ENCODE measurements at regions not wholly inside any gene's neighbourhood (a gene's known extent, or its start where the extent isn't known, plus 50 kb on each side); places are given as distances from the start of the nearest gene placed in this dataset.

DNA sequence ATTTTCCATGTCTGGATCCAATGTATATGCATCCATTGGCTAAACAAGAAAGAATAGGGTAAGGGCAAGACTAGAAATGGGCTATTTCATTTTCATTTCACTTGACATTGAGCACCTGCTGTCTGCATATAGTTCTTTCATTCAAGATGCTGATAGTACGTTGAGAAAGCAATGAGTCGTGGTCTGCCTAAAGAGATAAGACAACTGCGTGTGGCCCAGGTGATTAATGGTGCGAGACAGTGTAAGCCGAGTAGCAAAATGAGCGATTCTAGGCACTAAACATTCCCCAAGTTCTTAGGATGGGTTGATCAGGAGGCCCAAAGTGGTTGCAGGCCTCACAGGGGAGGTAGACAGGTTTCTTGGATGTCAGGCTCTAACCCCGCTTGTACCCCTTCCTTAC, 235.4 kb downstream of the PDCD6IP start:
- Histone ChIP-seq H2AFZ (ENCODE audit: low read depth, low read length) (no peak overlapping the region), H3K36me3 (replicated peaks; ENCODE audit: low read depth, low read length) (no peaks in the 10 kb centered on the region), H3K4me3 (ENCODE audit: low read length) (no peak overlapping the region), H3K79me2 (ENCODE audit: low read length) (no peaks in the 10 kb centered on the region), H3K9ac (ENCODE audit: low read length) (no peak overlapping the region), H4K20me1 (ENCODE audit: insufficient read depth, low read length) (no peaks in the 10 kb centered on the region), H3K9me3 (ENCODE audit: insufficient read depth, low read length) (no peaks in the 10 kb centered on the region), H3K27ac (ENCODE audit: low read length) (no peak overlapping the region), H3K4me1 (ENCODE audit: low read length) (no peaks in the 10 kb centered on the region), H3K4me2 (ENCODE audit: low read length) (no peak overlapping the region), H3K27me3 (ENCODE audit: low read depth, low read length) (no peaks in the 10 kb centered on the region)
- no peak for TF ChIP-seq EZH2phosphoT487 (IDR thresholded peaks at IDR 0.05; ENCODE audit: low read depth)
- TF ChIP-seq, protein P1, sequence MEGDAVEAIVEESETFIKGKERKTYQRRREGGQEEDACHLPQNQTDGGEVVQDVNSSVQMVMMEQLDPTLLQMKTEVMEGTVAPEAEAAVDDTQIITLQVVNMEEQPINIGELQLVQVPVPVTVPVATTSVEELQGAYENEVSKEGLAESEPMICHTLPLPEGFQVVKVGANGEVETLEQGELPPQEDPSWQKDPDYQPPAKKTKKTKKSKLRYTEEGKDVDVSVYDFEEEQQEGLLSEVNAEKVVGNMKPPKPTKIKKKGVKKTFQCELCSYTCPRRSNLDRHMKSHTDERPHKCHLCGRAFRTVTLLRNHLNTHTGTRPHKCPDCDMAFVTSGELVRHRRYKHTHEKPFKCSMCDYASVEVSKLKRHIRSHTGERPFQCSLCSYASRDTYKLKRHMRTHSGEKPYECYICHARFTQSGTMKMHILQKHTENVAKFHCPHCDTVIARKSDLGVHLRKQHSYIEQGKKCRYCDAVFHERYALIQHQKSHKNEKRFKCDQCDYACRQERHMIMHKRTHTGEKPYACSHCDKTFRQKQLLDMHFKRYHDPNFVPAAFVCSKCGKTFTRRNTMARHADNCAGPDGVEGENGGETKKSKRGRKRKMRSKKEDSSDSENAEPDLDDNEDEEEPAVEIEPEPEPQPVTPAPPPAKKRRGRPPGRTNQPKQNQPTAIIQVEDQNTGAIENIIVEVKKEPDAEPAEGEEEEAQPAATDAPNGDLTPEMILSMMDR (IDR thresholded peaks at IDR 0.05; ENCODE audit: low read depth, low read length) = no peak

DNA sequence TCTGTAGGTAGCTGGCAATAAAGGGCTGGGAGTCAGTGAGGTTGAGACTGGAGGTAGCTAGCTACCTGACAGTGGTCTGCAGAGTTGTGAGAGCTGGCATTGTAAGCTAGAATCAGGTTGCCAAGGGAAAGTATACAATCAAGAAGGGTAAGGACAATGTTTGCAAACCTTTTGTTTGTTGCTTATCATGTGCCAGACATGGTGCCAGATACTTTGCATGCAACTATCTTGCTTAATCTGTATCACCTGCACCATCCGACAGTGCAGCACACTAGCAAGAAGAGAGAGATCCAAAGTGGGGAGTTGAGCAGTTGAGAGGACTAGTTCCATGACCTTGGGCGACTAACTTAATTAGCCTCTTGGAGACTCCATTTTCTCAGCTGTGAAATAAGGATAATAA, 236.4 kb downstream of the PDCD6IP start:
- no peak overlapping the region for H3K4me3 ChIP-seq (ENCODE audit: low read length)
- no peaks in the 10 kb centered on the region for H3K27me3 ChIP-seq (ENCODE audit: low read depth, low read length)
- H3K4me1 ChIP-seq (ENCODE audit: low read length) = no peaks in the 10 kb centered on the region
- no peak overlapping the region for H3K4me2 ChIP-seq (ENCODE audit: low read length)
- no peak overlapping the region for H3K9ac ChIP-seq (ENCODE audit: low read length)
- no peaks in the 10 kb centered on the region for H4K20me1 ChIP-seq (ENCODE audit: insufficient read depth, low read length)
- H2AFZ ChIP-seq (ENCODE audit: low read depth, low read length) = no peak overlapping the region
- no peaks in the 10 kb centered on the region for H3K79me2 ChIP-seq (ENCODE audit: low read length)
- TF ChIP-seq, protein P1 (IDR thresholded peaks at IDR 0.05; ENCODE audit: low read depth, low read length) = no peak
- TF ChIP-seq EZH2phosphoT487 (IDR thresholded peaks at IDR 0.05; ENCODE audit: low read depth) = no peak
- no peaks in the 10 kb centered on the region for H3K36me3 ChIP-seq (replicated peaks; ENCODE audit: low read depth, low read length)
- H3K9me3 ChIP-seq (ENCODE audit: insufficient read depth, low read length) = no peaks in the 10 kb centered on the region
- no peak overlapping the region for H3K27ac ChIP-seq (ENCODE audit: low read length)

DNA sequence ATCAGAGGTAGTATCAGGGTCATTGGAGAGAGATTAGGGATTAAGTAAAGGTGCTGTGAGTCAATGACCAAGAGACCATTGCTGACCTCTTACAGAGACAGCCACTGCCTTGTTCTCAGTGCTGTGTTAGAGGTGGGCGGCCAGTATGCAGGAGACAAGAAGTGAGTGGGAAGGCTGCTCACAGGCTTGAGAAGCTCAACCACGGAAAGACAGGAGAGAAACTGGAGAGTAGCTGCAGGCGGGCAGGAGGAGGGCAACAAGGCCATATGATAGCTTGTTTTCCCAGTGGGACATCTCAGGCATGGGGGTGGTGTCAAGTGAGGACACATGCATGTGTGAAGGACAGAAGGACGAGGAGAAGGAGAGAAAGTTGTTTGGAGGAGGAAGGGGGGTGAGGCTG, 237.3 kb downstream of the PDCD6IP start:
- H4K20me1 ChIP-seq (ENCODE audit: insufficient read depth, low read length) = no peaks in the 10 kb centered on the region
- no peaks in the 10 kb centered on the region for H3K27me3 ChIP-seq (ENCODE audit: low read depth, low read length)
- H3K4me3 ChIP-seq (ENCODE audit: low read length) = no peak overlapping the region
- no peaks in the 10 kb centered on the region for H3K9me3 ChIP-seq (ENCODE audit: insufficient read depth, low read length)
- H3K9ac ChIP-seq (ENCODE audit: low read length) = no peak overlapping the region
- no peak for TF ChIP-seq EZH2phosphoT487 (IDR thresholded peaks at IDR 0.05; ENCODE audit: low read depth)
- TF ChIP-seq, protein P1 (IDR thresholded peaks at IDR 0.05; ENCODE audit: low read depth, low read length) = no peak
- H3K4me1 ChIP-seq (ENCODE audit: low read length) = no peaks in the 10 kb centered on the region
- H2AFZ ChIP-seq (ENCODE audit: low read depth, low read length) = no peak overlapping the region
- no peak overlapping the region for H3K27ac ChIP-seq (ENCODE audit: low read length)
- H3K4me2 ChIP-seq (ENCODE audit: low read length) = no peak overlapping the region
- H3K36me3 ChIP-seq (replicated peaks; ENCODE audit: low read depth, low read length) = no peaks in the 10 kb centered on the region
- no peaks in the 10 kb centered on the region for H3K79me2 ChIP-seq (ENCODE audit: low read length)

DNA sequence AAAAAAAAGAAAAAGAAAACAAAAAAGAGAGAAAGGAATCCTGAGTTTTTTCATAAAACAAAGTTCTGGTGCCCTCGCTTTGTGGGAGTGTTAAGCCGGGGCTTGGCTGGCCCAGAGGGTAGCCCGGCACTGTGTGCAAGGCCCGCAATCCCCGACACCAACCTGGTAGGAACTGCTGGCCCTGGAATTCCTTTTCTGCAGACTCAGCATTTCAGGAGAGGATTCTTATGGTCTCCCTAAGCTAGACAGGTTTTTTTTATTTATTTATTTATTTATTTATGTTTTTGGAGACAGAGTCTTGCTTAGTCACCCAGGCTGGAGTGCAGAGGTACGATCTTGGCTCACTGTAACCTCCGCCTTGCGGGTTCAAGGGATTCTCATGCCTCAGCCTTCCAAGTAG, 238.8 kb downstream of the PDCD6IP start:
- no peaks in the 10 kb centered on the region for H4K20me1 ChIP-seq (ENCODE audit: insufficient read depth, low read length)
- no peaks in the 10 kb centered on the region for H3K9me3 ChIP-seq (ENCODE audit: insufficient read depth, low read length)
- H3K79me2 ChIP-seq (ENCODE audit: low read length) = no peaks in the 10 kb centered on the region

More for the DNA sequence above, 238.8 kb downstream of the PDCD6IP start:
- H3K36me3 ChIP-seq (replicated peaks; ENCODE audit: low read depth, low read length) = no peaks in the 10 kb centered on the region
- no peak overlapping the region for H2AFZ ChIP-seq (ENCODE audit: low read depth, low read length)
- H3K27ac ChIP-seq (ENCODE audit: low read length) = no peak overlapping the region
- H3K4me2 ChIP-seq (ENCODE audit: low read length) = no peak overlapping the region
- H3K4me3 ChIP-seq (ENCODE audit: low read length) = no peak overlapping the region
- no peak overlapping the region for H3K9ac ChIP-seq (ENCODE audit: low read length)
- TF ChIP-seq, protein P1 (IDR thresholded peaks at IDR 0.05; ENCODE audit: low read depth, low read length) = no peak
- no peak for TF ChIP-seq EZH2phosphoT487 (IDR thresholded peaks at IDR 0.05; ENCODE audit: low read depth)
- no peaks in the 10 kb centered on the region for H3K4me1 ChIP-seq (ENCODE audit: low read length)
- H3K27me3 ChIP-seq (ENCODE audit: low read depth, low read length) = no peaks in the 10 kb centered on the region
